ENCODE measurements at regions not wholly inside any gene's neighbourhood (a gene's known extent, or its start where the extent isn't known, plus 50 kb on each side); places are given as distances from the start of the nearest gene placed in this dataset.

GRCh38 chr20:24745206-24745605 is 203.9 kb upstream of the CST7 start:
- Histone ChIP-seq H3K9ac (ENCODE audit: insufficient read length, low read depth) (no peak overlapping the region), H3K4me1 (ENCODE audit: insufficient read depth, insufficient read length) (peaks cover 12% of the 10 kb centered on the region), H3K27me3 (ENCODE audit: insufficient read depth, insufficient read length) (no peaks in the 10 kb centered on the region), H3K4me3 (ENCODE audit: insufficient read length, low read depth) (no peak overlapping the region), H3K9me3 (ENCODE audit: insufficient read depth, low read length) (no peaks in the 10 kb centered on the region), H3K36me3 (ENCODE audit: insufficient read depth, insufficient read length, low read length) (no peaks in the 10 kb centered on the region)
- TF ChIP-seq YY1 (IDR thresholded peaks at IDR 0.05; ENCODE audit: insufficient read depth, insufficient read length) (no peak), SUZ12 (IDR thresholded peaks at IDR 0.05; ENCODE audit: extremely low read depth, insufficient read depth, insufficient read length) (no peak), ZNF274 (IDR thresholded peaks at IDR 0.05; ENCODE audit: low read depth, low read length) (no peak)
- no peak for DNase-seq (ENCODE audit: low read depth, low spot score)

GRCh38 chr20:24745617-24746350 is 203.3 kb upstream of the CST7 start:
- Histone ChIP-seq H3K4me1 (ENCODE audit: insufficient read depth, insufficient read length) (peaks cover 12% of the 10 kb centered on the region), H3K4me3 (ENCODE audit: insufficient read length, low read depth) (no peak overlapping the region), H3K27me3 (ENCODE audit: insufficient read depth, insufficient read length) (no peaks in the 10 kb centered on the region), H3K9me3 (ENCODE audit: insufficient read depth, low read length) (no peaks in the 10 kb centered on the region), H3K9ac (ENCODE audit: insufficient read length, low read depth) (no peak overlapping the region), H3K36me3 (ENCODE audit: insufficient read depth, insufficient read length, low read length) (no peaks in the 10 kb centered on the region)
- DNase-seq (ENCODE audit: low read depth, low spot score) = no peak
- TF ChIP-seq ZNF274 (IDR thresholded peaks at IDR 0.05; ENCODE audit: low read depth, low read length) = no peak
- no peak for TF ChIP-seq YY1 (IDR thresholded peaks at IDR 0.05; ENCODE audit: insufficient read depth, insufficient read length)
- no peak for TF ChIP-seq SUZ12 (IDR thresholded peaks at IDR 0.05; ENCODE audit: extremely low read depth, insufficient read depth, insufficient read length)

- Histone ChIP-seq H3K27me3 (ENCODE audit: insufficient read depth, insufficient read length) (no peaks in the 10 kb centered on the region), H3K4me3 (ENCODE audit: insufficient read length, low read depth) (no peak overlapping the region), H3K4me1 (ENCODE audit: insufficient read depth, insufficient read length) (peaks cover 12% of the 10 kb centered on the region), H3K36me3 (ENCODE audit: insufficient read depth, insufficient read length, low read length) (no peaks in the 10 kb centered on the region), H3K9me3 (ENCODE audit: insufficient read depth, low read length) (no peaks in the 10 kb centered on the region), H3K9ac (ENCODE audit: insufficient read length, low read depth) (no peak overlapping the region)
- DNase-seq (ENCODE audit: low read depth, low spot score) = no peak
- no peak for TF ChIP-seq SUZ12 (IDR thresholded peaks at IDR 0.05; ENCODE audit: extremely low read depth, insufficient read depth, insufficient read length)
- TF ChIP-seq YY1 (IDR thresholded peaks at IDR 0.05; ENCODE audit: insufficient read depth, insufficient read length) = no peak
- TF ChIP-seq ZNF274 (IDR thresholded peaks at IDR 0.05; ENCODE audit: low read depth, low read length) = no peak
These were observed 202.8 kb upstream of the CST7 start for GRCh38 chr20:24746351-24746685.

- Histone ChIP-seq H3K4me1 (ENCODE audit: insufficient read depth, insufficient read length) (peaks cover 12% of the 10 kb centered on the region), H3K27me3 (ENCODE audit: insufficient read depth, insufficient read length) (no peaks in the 10 kb centered on the region), H3K9me3 (ENCODE audit: insufficient read depth, low read length) (no peaks in the 10 kb centered on the region), H3K9ac (ENCODE audit: insufficient read length, low read depth) (no peak overlapping the region), H3K36me3 (ENCODE audit: insufficient read depth, insufficient read length, low read length) (no peaks in the 10 kb centered on the region), H3K4me3 (ENCODE audit: insufficient read length, low read depth) (no peak overlapping the region)
- DNase-seq (ENCODE audit: low read depth, low spot score) = no peak
- no peak for TF ChIP-seq YY1 (IDR thresholded peaks at IDR 0.05; ENCODE audit: insufficient read depth, insufficient read length)
- TF ChIP-seq ZNF274 (IDR thresholded peaks at IDR 0.05; ENCODE audit: low read depth, low read length) = no peak
These were observed 201.9 kb upstream of the CST7 start for GRCh38 chr20:24747010-24747712.

GRCh38 chr20:24747881-24748595 is 201.0 kb upstream of the CST7 start:
- no peak overlapping the region for H3K4me3 ChIP-seq (ENCODE audit: insufficient read length, low read depth)
- H3K9ac ChIP-seq (ENCODE audit: insufficient read length, low read depth) = no peak overlapping the region
- peaks cover 12% of the 10 kb centered on the region for H3K4me1 ChIP-seq (ENCODE audit: insufficient read depth, insufficient read length)
- no peaks in the 10 kb centered on the region for H3K36me3 ChIP-seq (ENCODE audit: insufficient read depth, insufficient read length, low read length)
- H3K9me3 ChIP-seq (ENCODE audit: insufficient read depth, low read length) = no peaks in the 10 kb centered on the region
- no peaks in the 10 kb centered on the region for H3K27me3 ChIP-seq (ENCODE audit: insufficient read depth, insufficient read length)
- TF ChIP-seq ZNF274 (IDR thresholded peaks at IDR 0.05; ENCODE audit: low read depth, low read length) = no peak
- no peak for TF ChIP-seq SUZ12 (IDR thresholded peaks at IDR 0.05; ENCODE audit: extremely low read depth, insufficient read depth, insufficient read length)
- no peak for TF ChIP-seq YY1 (IDR thresholded peaks at IDR 0.05; ENCODE audit: insufficient read depth, insufficient read length)
- no peak for DNase-seq (ENCODE audit: low read depth, low spot score)

- peaks cover 6% of the 10 kb centered on the region for H3K4me1 ChIP-seq (ENCODE audit: insufficient read depth, insufficient read length)
- no peaks in the 10 kb centered on the region for H3K27me3 ChIP-seq (ENCODE audit: insufficient read depth, insufficient read length)
- DNase-seq (ENCODE audit: low read depth, low spot score) = no peak
- H3K36me3 ChIP-seq (ENCODE audit: insufficient read depth, insufficient read length, low read length) = no peaks in the 10 kb centered on the region
- TF ChIP-seq SUZ12 (IDR thresholded peaks at IDR 0.05; ENCODE audit: extremely low read depth, insufficient read depth, insufficient read length) (no peak), YY1 (IDR thresholded peaks at IDR 0.05; ENCODE audit: insufficient read depth, insufficient read length) (no peak), ZNF274 (IDR thresholded peaks at IDR 0.05; ENCODE audit: low read depth, low read length) (no peak)
- no peak overlapping the region for H3K4me3 ChIP-seq (ENCODE audit: insufficient read length, low read depth)
- no peak overlapping the region for H3K9ac ChIP-seq (ENCODE audit: insufficient read length, low read depth)
- H3K9me3 ChIP-seq (ENCODE audit: insufficient read depth, low read length) = no peaks in the 10 kb centered on the region
These were observed 197.5 kb upstream of the CST7 start for GRCh38 chr20:24751551-24751950.

- H3K9ac ChIP-seq (ENCODE audit: insufficient read length, low read depth) = no peak overlapping the region
- H3K9me3 ChIP-seq (ENCODE audit: insufficient read depth, low read length) = no peaks in the 10 kb centered on the region
- TF ChIP-seq SUZ12 (IDR thresholded peaks at IDR 0.05; ENCODE audit: extremely low read depth, insufficient read depth, insufficient read length) (no peak), YY1 (IDR thresholded peaks at IDR 0.05; ENCODE audit: insufficient read depth, insufficient read length) (no peak), ZNF274 (IDR thresholded peaks at IDR 0.05; ENCODE audit: low read depth, low read length) (no peak)
- DNase-seq (ENCODE audit: low read depth, low spot score) = no peak
- no peaks in the 10 kb centered on the region for H3K27me3 ChIP-seq (ENCODE audit: insufficient read depth, insufficient read length)
- no peak overlapping the region for H3K4me3 ChIP-seq (ENCODE audit: insufficient read length, low read depth)
- no peaks in the 10 kb centered on the region for H3K36me3 ChIP-seq (ENCODE audit: insufficient read depth, insufficient read length, low read length)
- peaks cover 3% of the 10 kb centered on the region for H3K4me1 ChIP-seq (ENCODE audit: insufficient read depth, insufficient read length)
These were observed 196.5 kb upstream of the CST7 start for GRCh38 chr20:24752612-24753011.

Measured in NT2/D1 (cell line).